ENCODE measurements at regions not wholly inside any gene's neighbourhood (a gene's known extent, or its start where the extent isn't known, plus 50 kb on each side); places are given as distances from the start of the nearest gene placed in this dataset.

DNA sequence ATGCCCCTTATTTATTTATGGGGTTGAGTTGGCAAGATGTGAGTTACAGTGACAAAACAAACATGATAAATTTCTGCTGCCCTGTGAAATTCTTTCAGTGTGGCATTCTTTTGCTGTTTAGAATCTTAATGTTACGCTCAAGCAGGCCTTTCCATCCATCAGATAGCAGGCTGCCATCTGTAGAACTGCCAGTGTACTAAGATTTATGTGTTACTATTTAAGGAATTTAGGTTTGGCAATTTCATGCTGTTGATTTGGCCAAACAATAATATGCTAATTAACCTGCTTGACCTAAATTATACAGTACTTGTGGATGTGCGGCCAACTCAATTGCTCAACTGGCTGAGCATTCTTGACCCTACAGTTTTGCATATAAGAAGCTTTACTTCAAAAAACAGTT is 477.7 kb upstream of the TPK1 start:
- Histone ChIP-seq H3K27me3 (ENCODE audit: insufficient read depth, low read depth, severe bottlenecking) (no peaks in the 10 kb centered on the region), H3K36me3 (no peaks in the 10 kb centered on the region), H3K4me3 (ENCODE audit: low read depth, low read length) (no peak overlapping the region), H3K27ac (no peak overlapping the region), H3K9me3 (ENCODE audit: severe bottlenecking) (no peaks in the 10 kb centered on the region)
- DNase-seq, result no peak
- no peak for TF ChIP-seq CTCF (IDR thresholded peaks at IDR 0.05; ENCODE audit: low read depth, low read length)

DNA sequence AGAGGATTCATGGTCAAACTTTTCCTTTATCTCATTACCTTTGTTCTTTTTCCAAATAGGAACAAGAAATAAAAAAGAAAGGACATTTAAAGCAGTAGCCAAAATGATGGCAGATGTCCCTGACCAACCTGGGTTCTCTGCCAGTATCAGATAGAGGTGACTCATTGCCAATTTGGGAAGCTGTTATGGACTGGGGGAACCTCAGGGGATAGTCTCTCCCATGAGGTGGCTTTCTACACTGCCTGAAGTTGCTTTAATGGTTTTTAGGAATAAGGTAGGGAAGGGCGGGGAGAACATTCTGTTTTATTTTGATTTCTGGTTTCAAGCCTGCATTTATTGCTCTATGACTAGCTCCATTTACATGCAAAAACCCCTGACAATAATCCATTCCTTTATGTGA is 457.9 kb upstream of the TPK1 start:
- Histone ChIP-seq H3K27me3 (ENCODE audit: insufficient read depth, low read depth, severe bottlenecking) (no peaks in the 10 kb centered on the region), H3K4me3 (ENCODE audit: low read depth, low read length) (no peak overlapping the region), H3K36me3 (no peaks in the 10 kb centered on the region), H3K9me3 (ENCODE audit: severe bottlenecking) (no peaks in the 10 kb centered on the region), H3K27ac (no peak overlapping the region)
- DNase-seq, result no peak
- TF ChIP-seq CTCF (IDR thresholded peaks at IDR 0.05; ENCODE audit: low read depth, low read length), result no peak

GRCh38 chr7:145293228-145293701 is 457.4 kb upstream of the TPK1 start:
- H3K36me3 ChIP-seq, result no peaks in the 10 kb centered on the region
- no peak for DNase-seq
- H3K4me3 ChIP-seq (ENCODE audit: low read depth, low read length), result no peak overlapping the region
- TF ChIP-seq CTCF (IDR thresholded peaks at IDR 0.05; ENCODE audit: low read depth, low read length), result no peak
- no peaks in the 10 kb centered on the region for H3K27me3 ChIP-seq (ENCODE audit: insufficient read depth, low read depth, severe bottlenecking)
- H3K27ac ChIP-seq, result no peak overlapping the region
- H3K9me3 ChIP-seq (ENCODE audit: severe bottlenecking), result no peaks in the 10 kb centered on the region

DNA sequence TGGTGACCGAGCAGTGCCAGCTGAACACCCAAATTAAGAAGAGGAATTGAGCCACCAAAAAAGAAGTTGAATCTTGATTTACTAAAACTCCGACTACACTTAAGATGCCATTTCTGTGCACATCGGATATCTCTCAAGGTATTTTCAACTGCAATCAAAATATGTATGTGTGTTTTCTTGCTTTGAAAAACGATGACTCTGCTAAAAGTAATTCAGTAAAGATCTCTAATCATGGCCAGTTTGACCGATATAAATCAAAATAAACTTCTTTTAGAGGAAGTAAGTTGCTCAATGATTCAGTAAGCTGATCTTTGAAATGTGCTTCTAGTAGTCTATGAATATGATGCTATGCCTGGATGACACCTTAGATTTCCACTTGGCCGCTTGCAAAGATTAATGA is 453.5 kb upstream of the TPK1 start:
- Histone ChIP-seq H3K27ac (no peak overlapping the region), H3K36me3 (no peaks in the 10 kb centered on the region), H3K27me3 (ENCODE audit: insufficient read depth, low read depth, severe bottlenecking) (no peaks in the 10 kb centered on the region), H3K9me3 (ENCODE audit: severe bottlenecking) (no peaks in the 10 kb centered on the region), H3K4me3 (ENCODE audit: low read depth, low read length) (no peak overlapping the region)
- no peak for TF ChIP-seq CTCF (IDR thresholded peaks at IDR 0.05; ENCODE audit: low read depth, low read length)
- no peak for DNase-seq

DNA sequence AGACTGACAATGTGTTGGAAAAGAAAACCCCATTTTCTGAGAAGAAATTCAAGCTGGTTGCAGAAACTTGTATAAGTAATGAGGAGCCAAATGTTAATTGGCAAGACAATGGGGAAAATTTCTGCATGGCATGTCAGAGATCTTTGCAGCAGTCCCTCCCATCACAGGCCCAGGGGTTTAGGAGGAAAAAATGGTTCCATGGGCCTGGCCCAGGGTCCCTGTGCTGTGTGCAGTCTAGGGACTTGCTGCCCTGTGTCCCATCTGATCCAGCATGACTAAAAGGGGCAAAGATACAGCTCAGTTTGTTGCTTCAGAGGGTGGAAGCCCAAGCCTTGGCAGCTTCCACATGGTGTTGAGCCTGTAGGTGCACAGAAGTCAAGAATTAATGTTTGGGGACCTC is 440.3 kb upstream of the TPK1 start:
- H3K27me3 ChIP-seq (ENCODE audit: insufficient read depth, low read depth, severe bottlenecking), result no peaks in the 10 kb centered on the region
- TF ChIP-seq CTCF (IDR thresholded peaks at IDR 0.05; ENCODE audit: low read depth, low read length), result no peak
- no peaks in the 10 kb centered on the region for H3K36me3 ChIP-seq
- H3K4me3 ChIP-seq (ENCODE audit: low read depth, low read length), result no peak overlapping the region
- no peaks in the 10 kb centered on the region for H3K9me3 ChIP-seq (ENCODE audit: severe bottlenecking)
- no peak for DNase-seq
- H3K27ac ChIP-seq, result no peak overlapping the region

GRCh38 chr7:145269418-145270161 is 433.7 kb upstream of the TPK1 start:
- no peak for DNase-seq
- Histone ChIP-seq H3K4me3 (ENCODE audit: low read depth, low read length) (no peak overlapping the region), H3K9me3 (ENCODE audit: severe bottlenecking) (no peaks in the 10 kb centered on the region), H3K27ac (no peak overlapping the region), H3K27me3 (ENCODE audit: insufficient read depth, low read depth, severe bottlenecking) (no peaks in the 10 kb centered on the region), H3K36me3 (no peaks in the 10 kb centered on the region)
- no peak for TF ChIP-seq CTCF (IDR thresholded peaks at IDR 0.05; ENCODE audit: low read depth, low read length)

All from WERI-Rb-1 (cell line).